ENCODE measurements at regions not wholly inside any gene's neighbourhood (a gene's known extent, or its start where the extent isn't known, plus 50 kb on each side); places are given as distances from the start of the nearest gene placed in this dataset.

GRCh38 chr6:3603340-3604130, 146.7 kb upstream of the SLC22A23 start:
- TF ChIP-seq CTCF (IDR thresholded peaks at IDR 0.05; ENCODE audit: insufficient read depth, low read length, severe bottlenecking) = peak; percentile 18
- Histone ChIP-seq H3K4me3 (ENCODE audit: low read depth, low read length) (no peak overlapping the region), H3K36me3 (ENCODE audit: control insufficient read depth, insufficient read depth, low read length) (no peaks in the 10 kb centered on the region), H3K27me3 (ENCODE audit: control insufficient read depth, insufficient read depth, low read length) (no peaks in the 10 kb centered on the region)
- FAIRE-seq = no peak
- peak; percentile 39 for DNase-seq (ENCODE audit: low read depth)

- DNase-seq (ENCODE audit: low read depth) (no peak), FAIRE-seq (no peak)
- no peak for TF ChIP-seq CTCF (IDR thresholded peaks at IDR 0.05; ENCODE audit: insufficient read depth, low read length, severe bottlenecking)
- Histone ChIP-seq H3K27me3 (ENCODE audit: control insufficient read depth, insufficient read depth, low read length) (no peaks in the 10 kb centered on the region), H3K4me3 (ENCODE audit: low read depth, low read length) (no peak overlapping the region), H3K36me3 (ENCODE audit: control insufficient read depth, insufficient read depth, low read length) (no peaks in the 10 kb centered on the region)
Observed at GRCh38 chr6:3601570-3601969, 144.7 kb upstream of the SLC22A23 start.

GRCh38 chr6:3597500-3598064, 140.7 kb upstream of the SLC22A23 start:
- no peaks in the 10 kb centered on the region for H3K36me3 ChIP-seq (ENCODE audit: control insufficient read depth, insufficient read depth, low read length)
- DNase-seq (ENCODE audit: low read depth) (no peak), FAIRE-seq (no peak)
- no peak for TF ChIP-seq CTCF (IDR thresholded peaks at IDR 0.05; ENCODE audit: insufficient read depth, low read length, severe bottlenecking)
- no peak overlapping the region for H3K4me3 ChIP-seq (ENCODE audit: low read depth, low read length)
- H3K27me3 ChIP-seq (ENCODE audit: control insufficient read depth, insufficient read depth, low read length) = no peaks in the 10 kb centered on the region

GRCh38 chr6:3596766-3597165, 139.9 kb upstream of the SLC22A23 start:
- no peak for FAIRE-seq
- Histone ChIP-seq H3K4me3 (ENCODE audit: low read depth, low read length) (no peak overlapping the region), H3K36me3 (ENCODE audit: control insufficient read depth, insufficient read depth, low read length) (no peaks in the 10 kb centered on the region), H3K27me3 (ENCODE audit: control insufficient read depth, insufficient read depth, low read length) (no peaks in the 10 kb centered on the region)
- no peak for TF ChIP-seq CTCF (IDR thresholded peaks at IDR 0.05; ENCODE audit: insufficient read depth, low read length, severe bottlenecking)
- DNase-seq (ENCODE audit: low read depth) = no peak

GRCh38 chr6:3594201-3594600, 137.4 kb upstream of the SLC22A23 start:
- FAIRE-seq = peak; percentile 43
- no peaks in the 10 kb centered on the region for H3K36me3 ChIP-seq (ENCODE audit: control insufficient read depth, insufficient read depth, low read length)
- no peak for TF ChIP-seq CTCF (IDR thresholded peaks at IDR 0.05; ENCODE audit: insufficient read depth, low read length, severe bottlenecking)

More at GRCh38 chr6:3594201-3594600, 137.4 kb upstream of the SLC22A23 start:
- no peaks in the 10 kb centered on the region for H3K27me3 ChIP-seq (ENCODE audit: control insufficient read depth, insufficient read depth, low read length)
- no peak overlapping the region for H3K4me3 ChIP-seq (ENCODE audit: low read depth, low read length)
- peak; percentile 39 for DNase-seq (ENCODE audit: low read depth)

Measured in bronchial epithelial cell (primary cell).